SK-N-SH treated with all-trans-retinoic acid at 6 μM for 48 hours (cell line): ENCODE measurements at regions not wholly inside any gene's neighbourhood (a gene's known extent, or its start where the extent isn't known, plus 50 kb on each side); places are given as distances from the start of the nearest gene placed in this dataset.

Experiments
- BACH2 ChIP-seq: fragments of 250-450 bp; sonication (Bioruptor Pico); IDR thresholded peaks from 2 replicates; pipeline ENCODE4 v1.9.0; 2021; ENCODE audit warnings: mild to moderate bottlenecking, borderline replicate concordance
- TF ChIP-seq, protein P1 (sequence below): fragments of 250-450 bp; sonication (Bioruptor Pico); IDR thresholded peaks from 2 replicates; pipeline ENCODE4 v1.8.0; 2020; ENCODE audit warnings: mild to moderate bottlenecking, moderate library complexity, borderline replicate concordance

DNA sequence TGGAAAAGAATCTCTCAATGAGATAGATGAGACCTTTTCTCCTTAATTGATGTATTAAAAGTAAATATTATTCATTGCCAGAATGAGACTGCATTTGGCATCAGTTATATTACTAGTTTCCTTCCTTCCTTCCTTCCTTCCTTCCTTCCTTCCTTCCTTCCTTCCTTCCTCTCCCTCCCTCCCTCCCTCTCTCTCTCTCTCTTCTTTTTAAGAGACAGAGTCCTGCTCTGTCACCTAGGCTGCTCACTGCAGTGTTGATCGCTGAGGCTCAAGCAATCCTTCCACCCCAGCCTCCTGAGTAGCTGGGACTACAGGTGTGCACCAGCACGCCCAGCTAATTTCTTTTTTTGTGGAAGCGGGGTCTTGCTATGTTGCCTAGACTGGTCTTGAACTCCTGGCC is 50.4 kb upstream of the ARX start:
- TF ChIP-seq BACH2 = no peak
- TF ChIP-seq, protein P1, sequence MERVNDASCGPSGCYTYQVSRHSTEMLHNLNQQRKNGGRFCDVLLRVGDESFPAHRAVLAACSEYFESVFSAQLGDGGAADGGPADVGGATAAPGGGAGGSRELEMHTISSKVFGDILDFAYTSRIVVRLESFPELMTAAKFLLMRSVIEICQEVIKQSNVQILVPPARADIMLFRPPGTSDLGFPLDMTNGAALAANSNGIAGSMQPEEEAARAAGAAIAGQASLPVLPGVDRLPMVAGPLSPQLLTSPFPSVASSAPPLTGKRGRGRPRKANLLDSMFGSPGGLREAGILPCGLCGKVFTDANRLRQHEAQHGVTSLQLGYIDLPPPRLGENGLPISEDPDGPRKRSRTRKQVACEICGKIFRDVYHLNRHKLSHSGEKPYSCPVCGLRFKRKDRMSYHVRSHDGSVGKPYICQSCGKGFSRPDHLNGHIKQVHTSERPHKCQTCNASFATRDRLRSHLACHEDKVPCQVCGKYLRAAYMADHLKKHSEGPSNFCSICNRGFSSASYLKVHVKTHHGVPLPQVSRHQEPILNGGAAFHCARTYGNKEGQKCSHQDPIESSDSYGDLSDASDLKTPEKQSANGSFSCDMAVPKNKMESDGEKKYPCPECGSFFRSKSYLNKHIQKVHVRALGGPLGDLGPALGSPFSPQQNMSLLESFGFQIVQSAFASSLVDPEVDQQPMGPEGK = no peak
